HG03442 (cell line): ENCODE measurements at regions not wholly inside any gene's neighbourhood (a gene's known extent, or its start where the extent isn't known, plus 50 kb on each side); places are given as distances from the start of the nearest gene placed in this dataset.

Source experiments
- ATAC-seq: cut with Tn5 transposase; IDR thresholded peaks from one replicate; pipeline ENCODE4 v1.9.1; 2021; ENCODE audit warnings: mild to moderate bottlenecking, moderate library complexity; ENCODE audit not compliant: unreplicated experiment

DNA sequence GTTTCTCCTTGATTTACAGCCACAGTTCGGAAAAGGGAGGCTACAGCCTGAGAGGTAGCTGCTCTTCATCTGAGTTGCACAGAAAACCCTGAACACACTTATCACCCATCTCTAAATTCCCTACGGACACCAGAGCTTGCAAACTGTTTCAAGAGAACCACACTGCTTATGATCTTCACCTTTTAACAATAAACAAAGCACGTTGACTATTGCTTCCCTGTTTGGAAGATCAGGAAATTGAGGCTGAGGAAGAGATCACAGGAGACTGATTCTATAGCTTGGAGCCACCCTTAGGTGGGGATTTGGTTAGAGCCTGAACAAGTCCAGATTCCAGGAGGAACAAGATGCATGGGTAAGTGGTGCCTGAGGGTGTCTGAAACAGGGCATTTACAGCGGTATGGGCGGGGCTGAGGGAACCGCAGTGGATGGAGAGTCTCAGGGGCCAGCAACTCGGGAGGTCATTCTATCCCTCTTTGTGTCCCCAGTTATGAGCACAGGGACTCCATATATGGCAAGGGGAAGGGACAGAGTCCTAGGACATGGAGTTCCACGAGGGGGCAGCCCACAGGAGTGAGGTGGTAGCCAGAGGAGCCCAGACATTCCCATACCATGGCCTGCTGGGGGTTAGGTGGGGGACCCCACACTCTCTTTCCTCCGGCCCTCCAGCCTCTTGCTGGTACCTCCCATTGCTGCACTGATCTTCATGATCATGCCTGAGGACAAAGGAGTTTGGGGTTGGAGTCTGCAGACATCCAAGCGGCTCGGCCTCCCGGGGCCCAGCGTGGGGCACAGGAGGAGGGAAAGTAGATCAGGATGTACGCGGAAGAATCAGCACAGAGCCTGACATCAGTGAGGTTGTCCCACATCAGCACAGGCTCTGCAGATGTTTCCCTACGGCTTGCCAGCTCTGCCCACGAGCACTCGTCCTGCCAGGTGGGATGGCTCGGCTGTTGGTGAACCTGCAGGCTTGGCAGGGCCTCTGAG, 162.3 kb upstream of the ZNF536 start:
- no peak for ATAC-seq

DNA sequence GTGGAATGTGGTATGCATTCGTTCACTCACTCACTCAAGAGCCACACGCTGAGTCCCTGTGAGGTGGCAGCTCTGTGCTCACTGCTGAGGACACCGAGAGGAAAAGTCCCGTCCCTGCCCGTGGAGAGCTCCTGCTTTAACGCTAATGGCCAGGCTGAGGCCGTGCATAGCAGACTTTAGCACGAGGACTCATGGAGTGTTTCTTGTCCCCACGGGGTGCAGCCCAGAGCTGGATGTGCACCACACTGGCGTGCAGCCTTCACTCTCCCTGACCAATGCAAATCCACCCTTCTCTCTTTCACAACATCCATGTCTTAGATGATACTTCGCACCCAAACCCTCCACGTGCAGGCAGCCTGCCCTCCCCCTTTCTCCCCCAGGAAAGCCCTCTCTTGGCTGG, 159.6 kb upstream of the ZNF536 start:
- no peak for ATAC-seq

DNA sequence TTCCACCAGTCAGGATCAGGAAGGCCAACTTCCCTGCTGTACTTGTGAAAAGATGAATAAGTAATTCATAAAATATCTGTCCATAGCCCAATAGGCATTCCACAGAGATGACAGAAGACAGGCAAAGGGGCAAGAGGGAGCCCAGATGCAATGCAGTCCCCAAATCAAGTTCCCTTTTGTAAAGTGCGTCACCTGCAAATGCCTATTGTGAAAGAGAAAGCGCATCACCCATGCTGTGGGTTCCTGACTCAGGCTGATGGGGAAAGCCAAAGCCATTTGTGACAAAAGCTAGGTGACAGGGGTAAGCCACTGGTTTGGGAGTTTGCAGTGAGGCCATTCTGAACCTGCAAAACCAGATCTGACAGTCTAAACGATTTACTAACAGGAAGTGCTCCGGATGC, 157.5 kb upstream of the ZNF536 start:
- peak; percentile 66 for ATAC-seq

DNA sequence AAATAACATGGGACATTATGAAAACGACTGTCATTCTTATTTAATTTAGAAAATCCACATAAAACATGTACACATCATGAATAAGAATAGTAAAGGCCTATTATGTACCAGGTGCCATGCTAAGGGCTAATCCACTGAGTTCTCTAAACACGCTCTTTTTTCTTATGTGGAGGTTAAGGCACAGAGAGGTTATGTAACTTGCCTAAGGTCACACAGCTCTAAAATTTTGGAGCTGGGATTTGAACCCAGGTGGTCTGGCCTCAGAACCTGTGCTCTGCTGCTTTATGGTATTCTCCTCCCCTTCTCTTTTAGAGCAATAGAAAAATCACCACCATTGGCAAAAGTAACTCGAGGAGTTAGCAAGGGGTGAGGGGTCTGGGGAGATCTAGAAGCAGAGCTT, 156.9 kb upstream of the ZNF536 start:
- no peak for ATAC-seq

DNA sequence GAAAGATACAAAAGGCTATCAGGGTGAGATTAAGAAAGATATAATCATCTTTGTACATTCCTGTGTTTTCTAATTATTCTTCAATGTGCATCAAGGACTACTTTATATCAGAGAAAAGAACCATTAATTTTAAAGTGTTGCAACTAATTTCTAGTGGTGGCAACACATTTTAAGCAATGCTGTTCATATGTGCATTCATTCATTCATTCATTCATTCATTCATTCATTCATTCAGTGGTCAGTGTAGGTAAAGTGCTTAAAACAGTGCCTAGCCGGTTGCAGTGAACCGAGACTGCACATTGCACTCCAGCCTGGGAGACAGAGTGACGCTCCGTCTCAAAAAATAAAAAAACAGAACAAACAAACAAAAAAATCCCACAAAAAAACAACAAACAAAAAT, 155.7 kb upstream of the ZNF536 start:
- no peak for ATAC-seq

DNA sequence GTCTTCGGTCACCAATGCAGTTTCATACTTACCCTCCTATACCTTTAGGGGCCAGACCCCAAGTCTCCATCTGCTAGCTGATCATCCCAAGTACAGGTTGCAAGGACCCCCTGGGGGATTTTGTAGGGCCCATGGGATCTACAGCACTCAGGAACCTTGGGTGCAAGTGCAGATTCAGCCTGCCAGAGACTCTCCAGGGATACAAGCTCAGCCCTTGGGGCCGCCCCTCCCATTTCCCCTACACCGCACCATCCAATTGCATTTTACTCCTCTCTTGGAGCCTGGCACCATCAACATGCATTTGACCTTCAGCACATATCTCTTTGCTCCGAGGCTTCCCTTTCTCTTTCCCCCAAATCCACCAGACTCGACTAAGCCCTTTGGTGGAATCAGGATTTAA, 154.7 kb upstream of the ZNF536 start:
- no peak for ATAC-seq

DNA sequence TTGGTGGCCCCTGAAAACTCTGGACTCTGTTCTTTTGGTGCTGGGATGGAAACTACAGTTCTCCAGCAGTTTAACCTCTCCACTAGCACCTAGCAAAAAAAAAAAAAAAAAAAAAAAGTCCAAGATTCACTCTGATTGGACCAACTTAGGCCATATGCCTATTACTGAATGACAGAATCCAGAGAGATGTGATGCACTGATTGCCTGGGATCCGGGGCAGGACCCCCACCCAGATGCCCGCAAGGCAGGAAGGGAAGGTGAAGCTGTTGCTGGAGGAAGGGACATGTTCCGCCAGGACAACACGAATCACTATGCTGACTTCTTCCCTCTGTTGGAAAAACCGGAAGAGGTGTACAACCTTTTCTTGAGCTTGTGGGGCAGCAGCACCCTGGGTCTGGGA, 152.5 kb upstream of the ZNF536 start:
- ATAC-seq: no peak

DNA sequence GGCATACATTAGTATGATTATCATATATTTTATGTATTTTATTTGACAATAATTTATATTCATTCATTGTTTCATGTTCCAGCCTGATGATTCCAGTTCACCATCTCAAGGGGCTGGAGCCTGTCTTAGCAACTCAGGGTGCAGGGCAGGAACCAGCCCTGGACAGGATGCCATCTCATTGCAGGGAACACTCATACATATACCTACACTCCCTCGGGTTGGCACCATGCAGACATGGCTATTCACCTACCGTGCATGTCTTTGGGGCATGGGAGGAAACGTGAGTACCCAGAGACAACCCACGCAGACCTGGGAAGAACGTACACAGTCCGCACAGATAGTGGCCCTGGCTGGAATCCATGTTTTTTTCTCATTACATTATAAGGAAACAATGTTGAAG, 151.0 kb upstream of the ZNF536 start:
- ATAC-seq: no peak

DNA sequence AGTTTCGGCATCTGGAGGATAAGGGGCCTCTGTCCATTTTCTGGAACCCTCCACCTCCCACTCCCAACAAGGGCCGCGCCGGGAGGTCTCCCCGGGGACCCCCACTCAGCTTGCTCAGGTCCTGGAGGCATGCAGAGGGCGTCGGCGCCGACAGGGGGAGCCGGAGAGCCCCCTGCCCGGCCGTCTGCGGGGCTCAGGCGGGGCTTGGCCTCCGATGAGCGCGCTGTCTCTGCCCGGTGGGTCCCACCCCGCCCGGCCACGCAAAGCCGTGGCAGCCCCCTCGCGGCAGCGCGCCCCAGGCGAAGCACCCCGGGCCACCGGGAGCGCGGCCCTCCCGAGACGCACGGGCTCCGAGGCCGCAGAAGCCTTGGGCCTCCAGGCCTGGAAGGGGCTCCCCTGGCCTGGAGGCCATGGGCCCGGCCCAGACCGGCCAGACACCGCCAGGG, 149.7 kb upstream of the ZNF536 start:
- no peak for ATAC-seq

DNA sequence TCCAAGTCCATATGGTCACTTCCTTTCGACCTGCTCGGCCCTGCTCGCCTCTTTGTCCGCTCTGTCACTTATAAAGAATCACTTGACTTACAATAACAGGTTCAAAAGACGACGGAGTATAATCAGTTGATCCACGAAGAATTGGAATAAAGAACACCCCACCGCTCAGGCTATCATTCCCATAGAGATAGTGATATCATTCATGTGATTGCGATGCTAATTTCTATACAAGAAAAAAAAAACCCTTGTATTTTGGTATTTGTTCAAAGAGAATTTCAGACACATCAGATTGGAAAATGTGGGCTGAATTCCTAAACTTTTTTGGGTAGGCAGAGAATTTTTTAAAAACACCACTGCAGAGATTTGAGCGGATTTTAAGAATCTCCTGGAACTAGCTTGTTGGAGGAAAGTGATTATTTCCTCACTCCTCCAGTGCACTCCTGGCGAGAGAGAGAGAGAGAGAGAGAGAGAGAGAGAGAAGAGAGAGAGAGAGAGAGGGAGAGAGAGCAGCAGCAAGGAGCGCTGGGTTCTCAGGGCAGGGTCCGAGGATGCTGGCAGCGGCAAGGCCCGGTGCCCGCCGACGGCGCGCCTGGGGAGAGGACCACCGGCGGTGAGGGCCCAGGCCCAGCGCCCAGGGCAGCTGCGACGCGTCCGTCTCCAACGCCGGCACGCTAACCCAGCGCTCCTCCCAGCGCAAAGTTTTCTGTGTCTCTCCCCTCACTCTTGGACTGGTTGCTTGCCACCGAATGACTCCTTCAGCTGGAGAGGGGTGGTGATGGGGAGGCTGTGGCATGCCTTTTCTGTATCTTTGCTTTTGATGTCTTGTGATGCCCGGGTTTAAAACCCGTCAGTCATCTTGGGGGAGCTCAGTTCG, 149.0 kb upstream of the ZNF536 start:
- ATAC-seq: no peak

DNA sequence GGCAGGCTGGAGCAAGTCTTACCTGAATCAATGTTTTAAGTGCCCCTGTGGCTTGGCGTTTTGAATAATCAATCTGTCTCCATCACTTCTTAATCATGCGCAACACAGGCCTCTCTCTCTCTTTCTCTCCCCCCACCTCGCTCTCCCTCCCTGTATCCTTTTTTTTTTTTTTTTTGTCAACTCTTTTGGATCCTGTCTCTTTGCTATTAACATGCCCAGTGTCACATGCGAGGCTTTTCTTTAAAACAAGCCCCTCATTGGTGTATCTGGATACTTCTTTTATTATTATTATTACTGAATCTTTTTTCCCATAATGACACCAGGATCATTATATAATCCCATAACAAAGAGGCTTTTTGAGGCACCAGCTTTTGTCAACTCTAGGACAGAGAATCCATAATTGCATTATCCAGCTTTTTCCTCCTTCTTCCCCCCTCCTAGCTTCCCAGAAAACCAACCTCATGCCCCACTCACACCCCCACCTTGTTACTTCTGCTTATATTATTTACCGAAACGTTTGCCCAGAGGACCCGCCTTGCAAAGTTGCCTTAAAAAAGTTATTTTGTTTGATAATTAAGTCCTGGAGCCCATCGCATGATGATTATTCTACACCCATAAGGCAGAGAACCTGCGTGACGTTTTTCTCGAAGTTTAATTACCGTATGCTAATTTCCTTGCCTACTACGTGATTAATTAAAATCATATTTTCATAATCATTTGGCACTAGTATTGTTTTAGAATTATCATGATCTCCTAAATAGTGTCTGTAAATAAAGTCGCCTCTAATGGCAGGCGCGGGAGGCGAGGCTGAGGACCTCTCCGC, 148.1 kb upstream of the ZNF536 start:
- no peak for ATAC-seq

DNA sequence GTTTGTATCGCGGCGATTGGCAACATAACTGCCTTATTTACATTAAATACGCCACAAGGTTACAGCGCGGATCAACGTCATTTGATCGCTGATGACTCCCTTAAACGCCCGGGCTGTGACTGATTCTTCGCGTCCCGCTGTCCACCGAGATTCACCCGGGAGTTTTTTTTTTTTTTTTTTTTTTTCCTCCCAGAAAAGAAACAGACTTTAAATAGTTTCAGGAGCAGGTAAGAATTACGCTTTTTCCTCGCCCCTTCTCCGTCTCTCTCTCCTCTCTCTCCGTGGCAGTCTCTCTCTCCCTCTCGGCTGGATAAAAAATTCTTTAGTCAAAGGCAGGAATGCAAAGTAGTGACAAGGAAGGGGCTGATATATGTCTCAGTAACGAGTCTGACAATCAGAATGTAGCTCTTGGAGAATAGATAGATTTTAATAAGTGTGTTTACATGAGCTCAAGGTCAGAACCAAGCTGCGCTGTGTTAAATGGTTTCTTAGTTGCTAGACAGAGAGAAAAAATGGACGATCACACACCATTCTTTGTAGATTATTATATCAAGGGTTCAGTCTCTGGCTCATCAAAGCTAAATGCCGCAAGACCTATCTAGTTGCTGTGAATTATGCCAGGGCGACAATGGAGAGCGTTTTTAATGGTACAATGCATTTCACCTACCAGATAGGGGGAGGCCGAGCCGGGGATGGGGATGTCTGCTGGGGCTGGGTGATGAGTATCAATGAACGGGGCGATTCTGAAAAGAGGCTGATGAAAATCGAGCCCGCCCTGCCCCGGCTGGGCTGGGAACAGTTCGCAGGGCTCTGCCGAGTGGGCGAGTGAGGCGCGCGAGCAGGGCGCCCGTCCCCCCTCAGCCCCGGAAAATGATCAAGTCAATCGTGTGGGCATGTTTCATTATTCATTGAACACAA, 147.2 kb upstream of the ZNF536 start:
- ATAC-seq: no peak

DNA sequence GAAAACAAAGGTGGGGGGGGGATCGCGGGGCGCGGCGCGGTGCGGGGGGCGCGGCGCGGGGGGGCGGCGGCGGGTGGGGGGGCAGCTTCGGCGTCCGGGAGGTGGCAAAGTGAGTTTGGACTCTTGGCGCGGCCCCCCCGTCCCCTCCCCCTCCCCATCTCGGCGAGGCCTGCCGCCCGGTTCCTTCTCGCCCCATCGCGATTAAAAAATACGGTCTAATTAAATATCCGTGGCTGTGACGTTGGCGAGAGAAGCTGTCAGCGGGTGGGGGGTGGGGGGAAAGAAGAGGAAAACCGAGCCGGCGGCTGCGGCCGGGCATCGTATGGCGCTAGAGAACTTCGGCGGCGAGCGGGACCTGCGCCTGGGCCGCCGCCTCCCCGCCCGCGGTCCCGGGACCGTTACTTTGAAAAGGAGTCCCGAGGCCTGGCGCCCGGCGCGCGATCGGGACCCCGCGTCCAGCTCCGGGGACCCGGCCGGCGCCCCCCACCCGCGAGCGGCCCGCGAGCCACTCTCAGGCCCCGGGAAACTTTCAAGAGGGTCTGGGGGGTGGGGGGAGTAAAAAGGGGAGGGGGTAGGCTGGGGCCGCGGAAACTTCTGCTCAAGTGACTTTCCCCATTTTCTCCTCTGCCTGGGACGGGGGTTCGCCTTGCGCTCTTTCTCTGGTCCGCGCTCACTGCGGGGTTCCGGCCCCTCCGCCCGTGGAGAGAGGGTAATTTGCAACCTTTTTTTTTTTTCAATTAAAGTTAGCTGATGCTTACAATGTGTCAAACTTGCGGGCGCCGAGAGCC, 146.3 kb upstream of the ZNF536 start:
- ATAC-seq: no peak

DNA sequence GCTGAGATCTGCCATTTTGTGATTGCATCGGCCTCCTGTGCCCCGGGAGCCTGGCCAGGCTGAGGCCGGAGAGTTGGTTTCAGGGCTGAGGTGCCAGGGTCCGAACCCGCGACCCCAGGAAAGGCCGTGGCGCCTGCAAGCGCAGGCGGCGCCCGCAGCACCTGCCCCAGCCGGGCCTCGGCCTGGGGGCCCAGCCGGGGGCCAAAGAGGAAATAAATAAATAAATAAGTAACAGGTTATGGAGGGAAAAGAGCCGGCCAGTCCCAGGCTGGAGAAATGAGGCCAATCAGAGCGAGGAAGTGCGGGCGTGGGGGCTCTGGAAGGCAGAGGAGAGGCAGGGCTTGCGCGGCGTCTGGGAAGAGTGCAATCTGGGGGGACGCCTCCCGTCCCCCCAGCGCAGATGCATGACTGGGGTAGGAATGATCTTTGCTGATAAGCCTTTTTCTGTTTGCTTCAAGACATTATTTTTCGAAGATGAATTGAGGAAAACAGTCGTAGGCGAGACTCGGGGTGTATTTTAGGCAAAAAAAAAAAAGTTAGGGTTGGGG, 145.6 kb upstream of the ZNF536 start:
- no peak for ATAC-seq

DNA sequence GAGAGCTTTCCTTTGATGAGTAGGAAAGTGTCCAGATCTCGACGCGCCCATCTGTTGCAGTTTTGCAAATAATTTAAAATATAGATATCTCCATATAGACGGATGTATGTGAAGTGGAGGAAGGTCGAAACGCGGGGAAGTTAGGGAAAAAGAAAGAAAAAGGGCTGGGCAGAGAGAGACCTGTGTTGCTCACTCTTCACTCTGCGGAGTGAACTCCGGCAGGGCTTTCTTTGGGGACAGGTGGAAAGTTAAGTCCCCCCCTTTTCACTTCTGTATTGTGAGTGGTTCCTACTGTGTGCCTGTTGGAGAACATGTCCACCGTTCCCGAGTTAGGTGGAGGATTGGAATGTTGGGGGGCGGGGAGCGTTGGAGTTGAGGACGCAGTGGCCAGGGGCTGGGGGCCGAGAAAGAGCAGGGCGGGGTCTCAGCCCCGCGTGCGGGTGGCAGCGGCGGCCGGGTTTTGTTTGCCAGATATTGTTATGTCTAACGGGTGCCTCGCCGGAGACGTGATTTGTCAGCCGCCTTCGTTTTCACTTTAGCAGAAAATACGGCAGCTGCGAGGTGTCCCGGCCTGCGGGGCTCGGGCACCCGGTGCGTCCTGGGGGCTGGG, 145.1 kb upstream of the ZNF536 start:
- ATAC-seq: no peak

DNA sequence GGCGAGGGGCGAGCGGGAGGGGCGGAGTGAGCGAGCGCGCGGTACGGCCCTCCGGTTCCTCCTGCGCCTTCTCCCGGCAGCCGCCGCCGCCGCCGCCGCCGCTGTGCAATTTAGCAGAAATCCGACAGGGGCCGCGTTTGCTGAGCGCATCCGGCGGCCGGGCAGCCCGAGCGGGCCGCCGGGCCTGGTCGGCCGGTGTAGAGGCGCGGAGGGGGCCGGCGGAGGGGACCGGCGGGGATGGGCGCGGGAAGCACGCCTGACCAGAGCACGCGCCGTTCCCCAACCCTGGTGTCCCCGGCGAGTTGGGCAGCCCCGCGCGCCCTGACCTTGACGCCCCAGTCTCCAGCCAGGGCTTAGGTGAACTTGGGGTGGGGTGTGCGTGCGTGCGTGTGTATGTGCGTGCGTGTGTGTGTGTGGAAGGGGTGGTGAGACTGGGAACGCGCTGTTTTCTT, 144.5 kb upstream of the ZNF536 start:
- peak; percentile 83 for ATAC-seq

DNA sequence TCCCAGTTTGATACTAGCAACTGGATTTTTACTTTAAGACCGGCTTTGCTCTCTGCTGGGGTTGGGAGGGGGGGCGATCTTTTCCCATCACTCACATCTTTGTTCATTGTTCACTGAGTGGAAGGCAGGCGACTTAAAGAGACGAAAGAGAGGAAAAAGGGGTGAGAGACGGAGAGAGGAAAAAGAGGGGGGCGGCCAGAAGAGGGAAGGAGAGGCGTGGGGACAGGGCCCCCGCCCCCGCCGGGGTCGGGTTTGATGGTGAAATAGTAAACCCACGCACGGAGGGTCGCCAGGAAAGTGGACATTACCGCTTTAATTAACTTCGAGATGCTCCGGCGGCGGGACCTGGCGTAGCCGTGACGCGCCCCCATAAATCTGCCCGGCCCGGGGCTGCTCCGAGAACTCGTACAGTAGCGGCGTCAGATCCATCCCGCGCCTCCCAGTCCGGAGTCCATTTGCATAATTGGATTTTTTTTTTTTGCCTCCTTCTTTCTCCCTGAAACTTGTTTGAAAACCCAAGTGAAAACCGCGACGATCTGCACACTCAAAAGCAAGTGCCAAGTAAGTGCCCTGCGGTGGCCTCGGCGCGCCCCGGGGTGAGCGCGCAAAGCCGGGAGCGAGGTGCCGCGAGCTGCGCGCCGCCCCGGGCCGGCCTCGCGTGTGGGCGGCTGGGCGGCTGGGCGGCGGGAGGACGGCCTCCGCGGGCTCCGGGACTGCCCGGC, 143.9 kb upstream of the ZNF536 start:
- no peak for ATAC-seq
